ENCODE measurements at regions not wholly inside any gene's neighbourhood (a gene's known extent, or its start where the extent isn't known, plus 50 kb on each side); places are given as distances from the start of the nearest gene placed in this dataset.

DNA sequence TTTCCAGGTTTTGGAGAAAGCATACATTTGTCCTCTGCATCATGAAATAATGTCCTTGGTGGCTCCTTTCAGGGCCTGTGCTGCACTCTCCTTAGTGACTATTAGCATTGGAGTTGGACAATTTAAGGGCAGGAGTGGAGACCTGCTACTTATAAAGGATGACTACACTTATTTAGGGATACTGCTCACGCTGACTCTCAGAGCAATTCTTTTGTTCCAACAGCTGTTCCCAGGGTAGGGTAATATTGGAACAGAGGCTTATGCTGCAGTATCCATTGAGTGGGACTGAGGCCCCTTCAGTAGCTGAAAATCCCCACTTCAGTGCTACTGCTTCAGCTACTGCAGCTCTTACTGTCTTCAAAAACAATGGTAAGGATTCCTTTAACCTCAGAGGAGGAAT, 84.6 kb downstream of the GPR88 start:
- TF ChIP-seq, protein P1, sequence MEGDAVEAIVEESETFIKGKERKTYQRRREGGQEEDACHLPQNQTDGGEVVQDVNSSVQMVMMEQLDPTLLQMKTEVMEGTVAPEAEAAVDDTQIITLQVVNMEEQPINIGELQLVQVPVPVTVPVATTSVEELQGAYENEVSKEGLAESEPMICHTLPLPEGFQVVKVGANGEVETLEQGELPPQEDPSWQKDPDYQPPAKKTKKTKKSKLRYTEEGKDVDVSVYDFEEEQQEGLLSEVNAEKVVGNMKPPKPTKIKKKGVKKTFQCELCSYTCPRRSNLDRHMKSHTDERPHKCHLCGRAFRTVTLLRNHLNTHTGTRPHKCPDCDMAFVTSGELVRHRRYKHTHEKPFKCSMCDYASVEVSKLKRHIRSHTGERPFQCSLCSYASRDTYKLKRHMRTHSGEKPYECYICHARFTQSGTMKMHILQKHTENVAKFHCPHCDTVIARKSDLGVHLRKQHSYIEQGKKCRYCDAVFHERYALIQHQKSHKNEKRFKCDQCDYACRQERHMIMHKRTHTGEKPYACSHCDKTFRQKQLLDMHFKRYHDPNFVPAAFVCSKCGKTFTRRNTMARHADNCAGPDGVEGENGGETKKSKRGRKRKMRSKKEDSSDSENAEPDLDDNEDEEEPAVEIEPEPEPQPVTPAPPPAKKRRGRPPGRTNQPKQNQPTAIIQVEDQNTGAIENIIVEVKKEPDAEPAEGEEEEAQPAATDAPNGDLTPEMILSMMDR (IDR thresholded peaks at IDR 0.05) = no peak
- no peak for TF ChIP-seq POLR2A (IDR thresholded peaks at IDR 0.05)

Data from testis (tissue), 2 donors.